Endodermal cell (in vitro differentiated cells): ENCODE measurements at regions not wholly inside any gene's neighbourhood (a gene's known extent, or its start where the extent isn't known, plus 50 kb on each side); places are given as distances from the start of the nearest gene placed in this dataset.

Experiments used
- DNase-seq: peaks from one replicate; pipeline ENCODE4 v3.0.0-alpha.2; 2017
- H3K27ac ChIP-seq: 2 replicates; pipeline ENCODE4 v1.5.1; 2013; ENCODE audit warnings: mild to moderate bottlenecking, low read depth, low read length, moderate library complexity
- H3K27me3 ChIP-seq: 2 replicates; pipeline ENCODE4 v1.6.1; 2013; ENCODE audit warnings: mild to moderate bottlenecking, low read length, moderate library complexity; ENCODE audit not compliant: insufficient read depth, control insufficient read depth, poor library complexity, severe bottlenecking
- H3K36me3 ChIP-seq: 2 replicates; pipeline ENCODE4 v1.7.0; 2013; ENCODE audit warnings: mild to moderate bottlenecking, low read length, moderate library complexity; ENCODE audit not compliant: control insufficient read depth, insufficient read depth
- H3K4me1 ChIP-seq: one replicate; pipeline ENCODE4 v1.7.0; 2013; ENCODE audit warnings: low read length; ENCODE audit not compliant: control insufficient read depth, insufficient read depth
- H3K4me3 ChIP-seq: 2 replicates; pipeline ENCODE4 v1.5.1; 2013; ENCODE audit warnings: mild to moderate bottlenecking, low read length, moderate library complexity
- H3K9ac ChIP-seq: 2 replicates; pipeline ENCODE4 v1.6.1; 2013; ENCODE audit warnings: mild to moderate bottlenecking, low read length, moderate library complexity; ENCODE audit not compliant: poor library complexity, severe bottlenecking; ENCODE audit errors: extremely low read depth
- H3K9me3 ChIP-seq: 2 replicates; pipeline ENCODE4 v1.6.1; 2013; ENCODE audit warnings: mild to moderate bottlenecking, low read length, moderate library complexity; ENCODE audit not compliant: control insufficient read depth
- H3K27ac Mint-ChIP-seq: 2 replicates; pipeline ENCODE4 v1.8.0; 2020; ENCODE audit warnings: mixed read lengths
- H3K27me3 Mint-ChIP-seq: 2 replicates; pipeline ENCODE4 v1.8.0; 2021; ENCODE audit warnings: mild to moderate bottlenecking, mixed read lengths; ENCODE audit not compliant: insufficient read depth
- H3K36me3 Mint-ChIP-seq: 2 replicates; pipeline ENCODE4 v1.8.0; 2020; ENCODE audit warnings: low read depth, mixed read lengths
- H3K4me1 Mint-ChIP-seq: 2 replicates; pipeline ENCODE4 v1.8.0; 2020; ENCODE audit warnings: mixed read lengths
- H3K4me3 Mint-ChIP-seq: 2 replicates; pipeline ENCODE4 v1.8.0; 2020; ENCODE audit warnings: mild to moderate bottlenecking, moderate library complexity, mixed read lengths
- H3K9me3 Mint-ChIP-seq: 2 replicates; pipeline ENCODE4 v1.8.0; 2020; ENCODE audit warnings: mild to moderate bottlenecking, mixed read lengths
- WGBS, 2 experiments: methylation state at CpG; one replicate each; pipeline versions ENCODE4 v1.1.5 to v1.1.7; 2013; ENCODE audit warnings: missing lambda C conversion rate in 2 of 2, mixed read lengths in 1 of 2; ENCODE audit not compliant: insufficient coverage in 1 of 2, insufficient read length in 1 of 2; 5-methylcytosine and 5-hydroxymethylcytosine counted together
- TF ChIP-seq, protein P1 (sequence below): fragments of 200-600 bp; sonication (generic); conservative IDR thresholded peaks from 2 replicates; pipeline ENCODE4 v1.5.0; 2021; ENCODE audit warnings: antibody characterized with exemption, mild to moderate bottlenecking

DNA sequence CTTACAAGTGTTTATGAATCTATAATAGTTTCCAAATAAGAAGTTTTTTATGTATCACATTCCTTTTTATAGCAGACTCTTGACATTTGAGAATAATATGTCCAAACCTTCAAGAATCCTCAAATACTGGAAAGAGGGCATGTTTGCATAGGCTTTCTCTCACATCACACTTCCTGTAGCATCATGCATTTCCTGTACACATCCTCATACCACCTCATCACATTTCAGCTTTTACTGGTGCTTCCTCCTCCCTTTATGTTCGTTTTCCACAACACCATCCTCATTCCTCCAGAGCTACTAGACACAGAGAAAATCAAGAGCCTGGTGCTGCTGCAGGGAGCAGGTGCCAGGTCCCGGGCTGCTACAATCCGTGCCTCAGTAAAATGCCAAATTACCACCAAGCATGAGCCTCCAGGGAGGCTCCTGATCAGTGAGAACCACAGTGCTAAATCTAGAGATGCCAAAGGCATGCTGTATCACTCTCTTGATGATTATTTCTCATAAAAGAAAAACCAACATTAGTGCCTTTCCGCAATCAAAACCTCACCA is 137.7 kb upstream of the CYP1B1 start:
- H3K4me1 Mint-ChIP-seq, result peaks cover 34% of the 10 kb centered on the region
- H3K36me3 Mint-ChIP-seq, result no peaks in the 10 kb centered on the region

GRCh38 chr2:38212312-38212711 is 136.4 kb upstream of the CYP1B1 start:
- no peak overlapping the region for H3K27ac Mint-ChIP-seq
- H3K36me3 ChIP-seq, result no peaks in the 10 kb centered on the region
- no peak overlapping the region for H3K4me3 ChIP-seq
- H3K9me3 Mint-ChIP-seq, result peaks cover 2% of the 10 kb centered on the region
- no peak overlapping the region for H3K4me3 Mint-ChIP-seq
- DNase-seq, result no peak
- peaks cover under 1% of the 10 kb centered on the region for H3K27me3 Mint-ChIP-seq
- peaks cover 2% of the 10 kb centered on the region for H3K9me3 ChIP-seq
- no peak overlapping the region for H3K9ac ChIP-seq
- TF ChIP-seq, protein P1, sequence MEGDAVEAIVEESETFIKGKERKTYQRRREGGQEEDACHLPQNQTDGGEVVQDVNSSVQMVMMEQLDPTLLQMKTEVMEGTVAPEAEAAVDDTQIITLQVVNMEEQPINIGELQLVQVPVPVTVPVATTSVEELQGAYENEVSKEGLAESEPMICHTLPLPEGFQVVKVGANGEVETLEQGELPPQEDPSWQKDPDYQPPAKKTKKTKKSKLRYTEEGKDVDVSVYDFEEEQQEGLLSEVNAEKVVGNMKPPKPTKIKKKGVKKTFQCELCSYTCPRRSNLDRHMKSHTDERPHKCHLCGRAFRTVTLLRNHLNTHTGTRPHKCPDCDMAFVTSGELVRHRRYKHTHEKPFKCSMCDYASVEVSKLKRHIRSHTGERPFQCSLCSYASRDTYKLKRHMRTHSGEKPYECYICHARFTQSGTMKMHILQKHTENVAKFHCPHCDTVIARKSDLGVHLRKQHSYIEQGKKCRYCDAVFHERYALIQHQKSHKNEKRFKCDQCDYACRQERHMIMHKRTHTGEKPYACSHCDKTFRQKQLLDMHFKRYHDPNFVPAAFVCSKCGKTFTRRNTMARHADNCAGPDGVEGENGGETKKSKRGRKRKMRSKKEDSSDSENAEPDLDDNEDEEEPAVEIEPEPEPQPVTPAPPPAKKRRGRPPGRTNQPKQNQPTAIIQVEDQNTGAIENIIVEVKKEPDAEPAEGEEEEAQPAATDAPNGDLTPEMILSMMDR, result no peak
- H3K4me1 ChIP-seq, result no peaks in the 10 kb centered on the region
- H3K36me3 Mint-ChIP-seq, result no peaks in the 10 kb centered on the region
- no peaks in the 10 kb centered on the region for H3K27me3 ChIP-seq
- peaks cover 22% of the 10 kb centered on the region for H3K4me1 Mint-ChIP-seq
- no peak overlapping the region for H3K27ac ChIP-seq
- WGBS, 2 experiments, result 79% methylated on average over 2 of the region's 2 CpGs; no CpG with 5 or more reads in 1 of the 2 experiments

More for the DNA sequence above, 137.7 kb upstream of the CYP1B1 start:
- no peaks in the 10 kb centered on the region for H3K9me3 ChIP-seq
- Mint-ChIP-seq H3K27me3 (peaks cover 5% of the 10 kb centered on the region), H3K9me3 (peaks cover 2% of the 10 kb centered on the region), H3K4me3 (no peak overlapping the region), H3K27ac (no peak overlapping the region)
- H3K4me3 ChIP-seq, result no peak overlapping the region
- no peaks in the 10 kb centered on the region for H3K36me3 ChIP-seq
- H3K27ac ChIP-seq, result no peak overlapping the region
- TF ChIP-seq, protein P1, result no peak
- no peak overlapping the region for H3K9ac ChIP-seq
- no peaks in the 10 kb centered on the region for H3K27me3 ChIP-seq
- WGBS, 2 experiments, result 93 to 100% methylated on average over 3 to 4 of the region's 4 CpGs
- no peaks in the 10 kb centered on the region for H3K4me1 ChIP-seq
- no peak for DNase-seq

DNA sequence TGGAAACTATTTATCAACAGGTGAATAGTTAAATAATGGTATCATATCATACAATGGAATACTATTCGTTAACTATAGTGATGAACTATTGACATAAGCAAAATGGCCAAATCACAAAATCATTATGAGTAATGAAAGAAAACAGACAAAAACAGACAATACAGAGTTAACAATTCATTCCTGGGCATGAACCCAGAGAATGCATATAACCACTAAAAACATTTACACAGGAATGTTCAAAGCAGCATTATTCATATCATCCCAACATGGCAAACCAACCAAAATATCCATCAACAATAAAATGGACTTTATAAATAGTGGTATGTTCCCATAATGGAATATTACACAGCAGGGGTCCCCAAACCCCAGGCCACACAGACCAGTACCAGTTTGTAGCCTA is 131.2 kb upstream of the CYP1B1 start:
- WGBS, 2 experiments, result 100% methylated on average over 1 of the region's 1 CpG; no CpG with 5 or more reads in 1 of the 2 experiments

More for the DNA sequence above, 131.2 kb upstream of the CYP1B1 start:
- no peak for DNase-seq
- no peaks in the 10 kb centered on the region for H3K36me3 Mint-ChIP-seq
- no peak overlapping the region for H3K27ac Mint-ChIP-seq
- no peak overlapping the region for H3K4me3 Mint-ChIP-seq
- no peaks in the 10 kb centered on the region for H3K27me3 Mint-ChIP-seq
- Histone ChIP-seq H3K4me3 (no peak overlapping the region), H3K4me1 (peaks cover 4% of the 10 kb centered on the region), H3K9ac (no peak overlapping the region), H3K36me3 (no peaks in the 10 kb centered on the region), H3K27me3 (no peaks in the 10 kb centered on the region), H3K9me3 (peaks cover 6% of the 10 kb centered on the region), H3K27ac (no peak overlapping the region)
- TF ChIP-seq, protein P1, result no peak
- peaks cover 5% of the 10 kb centered on the region for H3K9me3 Mint-ChIP-seq
- peaks cover 13% of the 10 kb centered on the region for H3K4me1 Mint-ChIP-seq
